D721Med (cell line): ENCODE measurements at regions not wholly inside any gene's neighbourhood (a gene's known extent, or its start where the extent isn't known, plus 50 kb on each side); places are given as distances from the start of the nearest gene placed in this dataset.

Experiments used
- DNase-seq: peaks from one replicate; pipeline ENCODE4 v3.0.0; 2011; ENCODE audit warnings: low spot score; ENCODE audit not compliant: insufficient read length
- FAIRE-seq: peaks from 2 replicates; lab custom pipeline; 2011; peaks lifted over from hg19 to GRCh38; lab: Jason Lieb, UNC
- TF ChIP-seq, protein P1 (sequence below): IDR thresholded peaks from 2 replicates; pipeline ENCODE4 v1.5.1; 2012; ENCODE audit warnings: mild to moderate bottlenecking, control low read depth; ENCODE audit not compliant: insufficient read depth; ENCODE audit errors: missing control alignments

- DNase-seq, result no peak
- TF ChIP-seq, protein P1, sequence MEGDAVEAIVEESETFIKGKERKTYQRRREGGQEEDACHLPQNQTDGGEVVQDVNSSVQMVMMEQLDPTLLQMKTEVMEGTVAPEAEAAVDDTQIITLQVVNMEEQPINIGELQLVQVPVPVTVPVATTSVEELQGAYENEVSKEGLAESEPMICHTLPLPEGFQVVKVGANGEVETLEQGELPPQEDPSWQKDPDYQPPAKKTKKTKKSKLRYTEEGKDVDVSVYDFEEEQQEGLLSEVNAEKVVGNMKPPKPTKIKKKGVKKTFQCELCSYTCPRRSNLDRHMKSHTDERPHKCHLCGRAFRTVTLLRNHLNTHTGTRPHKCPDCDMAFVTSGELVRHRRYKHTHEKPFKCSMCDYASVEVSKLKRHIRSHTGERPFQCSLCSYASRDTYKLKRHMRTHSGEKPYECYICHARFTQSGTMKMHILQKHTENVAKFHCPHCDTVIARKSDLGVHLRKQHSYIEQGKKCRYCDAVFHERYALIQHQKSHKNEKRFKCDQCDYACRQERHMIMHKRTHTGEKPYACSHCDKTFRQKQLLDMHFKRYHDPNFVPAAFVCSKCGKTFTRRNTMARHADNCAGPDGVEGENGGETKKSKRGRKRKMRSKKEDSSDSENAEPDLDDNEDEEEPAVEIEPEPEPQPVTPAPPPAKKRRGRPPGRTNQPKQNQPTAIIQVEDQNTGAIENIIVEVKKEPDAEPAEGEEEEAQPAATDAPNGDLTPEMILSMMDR, result no peak
- FAIRE-seq, result no peak
These were observed 224.5 kb upstream of the PGRMC2 start for GRCh38 chr4:128512161-128512560.

GRCh38 chr4:128510850-128511249, 223.2 kb upstream of the PGRMC2 start:
- TF ChIP-seq, protein P1, result no peak
- FAIRE-seq (no peak), DNase-seq (no peak)

GRCh38 chr4:128502818-128503527, 215.4 kb upstream of the PGRMC2 start:
- TF ChIP-seq, protein P1, result no peak
- FAIRE-seq, result no peak
- no peak for DNase-seq

DNA sequence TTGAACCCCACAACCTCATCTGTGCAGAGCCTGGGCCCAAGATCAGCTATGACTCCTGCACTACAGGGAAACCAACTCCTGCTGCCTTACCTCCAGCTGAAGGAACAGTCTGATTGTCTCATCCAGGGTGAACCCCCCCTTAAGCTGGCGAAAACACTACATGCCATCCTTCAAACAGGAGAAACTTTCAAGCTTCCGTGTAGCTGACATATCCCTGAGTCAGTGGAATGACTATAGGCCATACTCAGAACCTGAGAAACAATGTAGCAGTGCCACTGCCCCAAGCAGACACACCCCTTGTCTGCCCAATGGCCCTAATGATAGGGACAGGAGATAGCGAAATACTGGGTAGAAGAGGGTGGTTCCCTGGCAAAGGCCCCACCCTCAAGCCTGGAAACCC, 213.6 kb upstream of the PGRMC2 start:
- TF ChIP-seq, protein P1, result no peak
- no peak for FAIRE-seq
- no peak for DNase-seq

- TF ChIP-seq, protein P1, result no peak
- FAIRE-seq, result no peak
- DNase-seq, result no peak
These were observed 200.6 kb upstream of the PGRMC2 start for GRCh38 chr4:128488055-128488705.

DNA sequence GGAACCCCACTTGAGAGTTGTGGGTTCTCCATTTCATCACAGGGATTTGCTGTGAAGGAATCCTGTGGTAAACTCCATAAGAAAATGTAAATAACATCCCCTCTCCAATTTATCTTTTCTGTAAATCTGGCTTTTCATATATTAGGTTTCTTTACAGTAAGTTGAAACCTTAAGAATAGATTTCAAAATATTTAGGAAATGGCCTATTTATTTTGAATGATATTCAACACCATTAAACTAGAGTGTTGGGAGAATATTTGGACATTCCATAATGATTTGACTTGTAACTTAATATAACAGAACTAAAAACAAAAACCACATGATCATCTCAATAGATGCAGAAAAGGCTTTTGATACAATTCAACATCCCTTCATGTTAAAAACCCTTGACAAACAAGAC, 197.3 kb upstream of the PGRMC2 start:
- FAIRE-seq (no peak), DNase-seq (no peak)
- TF ChIP-seq, protein P1, result no peak

GRCh38 chr4:128483816-128484215, 196.2 kb upstream of the PGRMC2 start:
- DNase-seq (no peak), FAIRE-seq (peak; percentile 32)
- TF ChIP-seq, protein P1, result no peak
